ENCODE measurements at regions not wholly inside any gene's neighbourhood (a gene's known extent, or its start where the extent isn't known, plus 50 kb on each side); places are given as distances from the start of the nearest gene placed in this dataset.

DNA sequence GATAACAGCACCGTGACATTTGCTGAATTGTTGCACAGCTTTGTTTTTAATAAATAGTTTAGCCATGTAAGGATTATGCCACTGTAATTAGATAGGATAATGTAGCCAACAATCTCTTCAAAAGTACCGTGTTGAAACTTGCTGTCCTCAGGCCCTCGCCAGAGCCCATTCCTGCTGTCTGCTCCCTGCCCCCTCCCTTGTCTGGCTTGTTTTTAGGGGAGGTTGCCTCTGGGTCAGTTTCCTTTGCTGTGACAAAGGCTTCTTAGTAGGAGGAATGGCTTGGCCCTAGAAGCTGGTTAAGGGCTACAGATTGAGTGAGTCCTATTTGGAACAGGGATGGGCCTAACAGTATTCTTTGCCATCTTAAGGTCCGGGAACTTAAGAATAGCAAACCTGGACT is 107.9 kb downstream of the LMO4 start:
- Histone ChIP-seq H3K4me1 (ENCODE audit: control insufficient read depth, insufficient read depth, low read depth, low read length) (no peaks in the 10 kb centered on the region), H3K14ac (ENCODE audit: low read length in 2 of 2) (no peak overlapping the region), H3K79me1 (replicated peaks; ENCODE audit: low read length, poor library complexity, severe bottlenecking) (no peaks in the 10 kb centered on the region), H2BK12ac (ENCODE audit: low read length in 2 of 2) (no peak overlapping the region), H4K8ac (ENCODE audit: low read length) (no peak overlapping the region), H4K91ac (ENCODE audit: low read length) (no peak overlapping the region), H3K9me3 (ENCODE audit: control insufficient read depth, low read length) (no peaks in the 10 kb centered on the region), H2BK15ac (ENCODE audit: low read depth, poor library complexity, severe bottlenecking) (no peak overlapping the region), H3K9ac (ENCODE audit: low read length) (no peak overlapping the region), H3K4me2 (ENCODE audit: low read length, poor library complexity, severe bottlenecking) (no peak overlapping the region), H3K4ac (ENCODE audit: low read depth in 1 of 2, low read length in 2 of 2) (no peak overlapping the region), H3K27me3 (ENCODE audit: control insufficient read depth in 1 of 2, insufficient read depth in 1 of 2, low read length in 2 of 2) (no peaks in the 10 kb centered on the region), H3K18ac (ENCODE audit: low read depth in 1 of 2, low read length in 2 of 2) (no peak overlapping the region), H2AFZ (ENCODE audit: low read depth, low read length) (no peak overlapping the region), H2BK5ac (ENCODE audit: low read depth, low read length, poor library complexity, severe bottlenecking) (no peak overlapping the region), H2BK120ac (ENCODE audit: low read depth, low read length) (no peak overlapping the region), H3K36me3 (ENCODE audit: control insufficient read depth in 1 of 2, insufficient read depth in 2 of 2, low read depth in 1 of 2, low read length in 2 of 2) (no peaks in the 10 kb centered on the region), H2AK5ac (ENCODE audit: low read length, severe bottlenecking) (no peak overlapping the region), H3K23ac (ENCODE audit: low read length in 2 of 2) (no peak overlapping the region), H3K4me3 (ENCODE audit: insufficient read depth in 1 of 2, low read depth in 1 of 2, low read length in 2 of 2) (no peak overlapping the region), H3K27ac (ENCODE audit: low read length, poor library complexity, severe bottlenecking) (no peak overlapping the region)
- DNase-seq = no peak
- WGBS = 90% methylated on average over 3 of the region's 4 CpGs

DNA sequence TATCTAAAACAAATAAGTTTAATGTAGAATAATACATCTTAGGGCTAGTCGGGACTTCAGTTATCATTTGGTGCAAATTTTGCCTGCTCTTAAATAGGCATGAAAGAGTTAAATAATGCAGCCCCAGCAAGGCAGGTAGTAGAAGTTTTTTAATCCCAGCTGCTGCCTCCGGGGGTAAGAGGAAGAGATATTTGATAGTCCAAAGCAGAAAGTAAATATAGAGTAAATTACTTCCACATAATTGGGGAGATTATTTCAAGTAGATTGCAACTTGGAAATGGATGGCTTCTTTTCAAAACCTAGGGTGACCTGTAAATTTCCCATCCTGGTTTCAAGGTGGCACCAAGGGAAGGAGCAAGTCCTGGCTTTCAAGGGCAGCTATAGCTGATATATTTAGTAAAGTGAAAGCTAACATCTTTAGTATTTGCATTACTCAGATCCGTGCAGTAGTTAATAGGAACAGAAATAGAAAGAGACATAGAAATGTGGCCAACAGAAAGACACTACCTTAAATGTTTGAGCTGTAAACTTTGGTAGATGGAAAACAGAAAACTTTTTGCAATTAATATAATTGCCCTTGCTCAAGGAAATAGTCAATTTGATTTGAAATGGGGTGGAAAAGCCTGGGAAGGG is 109.1 kb downstream of the LMO4 start:
- H2AFZ ChIP-seq (ENCODE audit: low read depth, low read length) = no peak overlapping the region
- H3K18ac ChIP-seq (ENCODE audit: low read depth in 1 of 2, low read length in 2 of 2) = no peak overlapping the region
- H2BK120ac ChIP-seq (ENCODE audit: low read depth, low read length) = no peak overlapping the region
- H3K79me1 ChIP-seq (replicated peaks; ENCODE audit: low read length, poor library complexity, severe bottlenecking) = no peaks in the 10 kb centered on the region
- no peaks in the 10 kb centered on the region for H3K27me3 ChIP-seq (ENCODE audit: control insufficient read depth in 1 of 2, insufficient read depth in 1 of 2, low read length in 2 of 2)
- no peak overlapping the region for H4K91ac ChIP-seq (ENCODE audit: low read length)
- no peak overlapping the region for H3K14ac ChIP-seq (ENCODE audit: low read length in 2 of 2)
- no peak overlapping the region for H3K23ac ChIP-seq (ENCODE audit: low read length in 2 of 2)
- H3K4ac ChIP-seq (ENCODE audit: low read depth in 1 of 2, low read length in 2 of 2) = no peak overlapping the region
- no peaks in the 10 kb centered on the region for H3K36me3 ChIP-seq (ENCODE audit: control insufficient read depth in 1 of 2, insufficient read depth in 2 of 2, low read depth in 1 of 2, low read length in 2 of 2)
- no peak for DNase-seq
- no peak overlapping the region for H2BK15ac ChIP-seq (ENCODE audit: low read depth, poor library complexity, severe bottlenecking)
- H3K4me2 ChIP-seq (ENCODE audit: low read length, poor library complexity, severe bottlenecking) = no peak overlapping the region
- H4K8ac ChIP-seq (ENCODE audit: low read length) = no peak overlapping the region
- no peaks in the 10 kb centered on the region for H3K9me3 ChIP-seq (ENCODE audit: control insufficient read depth, low read length)
- H3K4me1 ChIP-seq (ENCODE audit: control insufficient read depth, insufficient read depth, low read depth, low read length) = no peaks in the 10 kb centered on the region
- H3K9ac ChIP-seq (ENCODE audit: low read length) = no peak overlapping the region
- H2AK5ac ChIP-seq (ENCODE audit: low read length, severe bottlenecking) = no peak overlapping the region
- no peak overlapping the region for H2BK12ac ChIP-seq (ENCODE audit: low read length in 2 of 2)
- no peak overlapping the region for H3K4me3 ChIP-seq (ENCODE audit: insufficient read depth in 1 of 2, low read depth in 1 of 2, low read length in 2 of 2)
- H2BK5ac ChIP-seq (ENCODE audit: low read depth, low read length, poor library complexity, severe bottlenecking) = no peak overlapping the region
- WGBS = 70% methylated on average over 3 of the region's 3 CpGs
- no peak overlapping the region for H3K27ac ChIP-seq (ENCODE audit: low read length, poor library complexity, severe bottlenecking)

DNA sequence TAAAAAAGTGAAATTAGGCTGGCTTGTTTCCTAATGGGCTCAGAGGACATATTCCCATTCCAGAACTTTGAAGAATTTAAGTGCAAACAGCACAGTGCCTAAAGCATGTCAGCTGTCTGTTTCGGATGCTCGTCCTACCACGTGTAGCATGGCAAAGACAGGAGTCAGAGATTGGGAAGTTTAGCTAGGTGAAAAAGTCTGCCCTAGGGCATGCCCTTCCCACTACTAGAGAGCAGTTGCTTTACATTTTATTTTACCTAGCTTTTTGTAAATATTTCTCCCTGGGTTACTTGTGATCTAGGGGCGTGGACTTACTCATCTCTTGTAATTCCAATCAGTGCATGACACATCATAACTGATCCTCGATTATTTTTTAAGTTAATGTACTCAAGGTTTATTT is 111.1 kb downstream of the LMO4 start:
- Histone ChIP-seq H3K23ac (ENCODE audit: low read length in 2 of 2) (no peak overlapping the region), H3K36me3 (ENCODE audit: control insufficient read depth in 1 of 2, insufficient read depth in 2 of 2, low read depth in 1 of 2, low read length in 2 of 2) (no peaks in the 10 kb centered on the region), H3K4me2 (ENCODE audit: low read length, poor library complexity, severe bottlenecking) (no peak overlapping the region), H4K91ac (ENCODE audit: low read length) (no peak overlapping the region), H3K9ac (ENCODE audit: low read length) (no peak overlapping the region), H3K9me3 (ENCODE audit: control insufficient read depth, low read length) (no peaks in the 10 kb centered on the region), H2BK15ac (ENCODE audit: low read depth, poor library complexity, severe bottlenecking) (no peak overlapping the region), H3K4me3 (ENCODE audit: insufficient read depth in 1 of 2, low read depth in 1 of 2, low read length in 2 of 2) (no peak overlapping the region), H3K79me1 (replicated peaks; ENCODE audit: low read length, poor library complexity, severe bottlenecking) (no peaks in the 10 kb centered on the region), H3K18ac (ENCODE audit: low read depth in 1 of 2, low read length in 2 of 2) (no peak overlapping the region), H2BK12ac (ENCODE audit: low read length in 2 of 2) (no peak overlapping the region), H2BK120ac (ENCODE audit: low read depth, low read length) (no peak overlapping the region), H3K27me3 (ENCODE audit: control insufficient read depth in 1 of 2, insufficient read depth in 1 of 2, low read length in 2 of 2) (no peaks in the 10 kb centered on the region), H3K4ac (ENCODE audit: low read depth in 1 of 2, low read length in 2 of 2) (no peak overlapping the region), H2BK5ac (ENCODE audit: low read depth, low read length, poor library complexity, severe bottlenecking) (no peak overlapping the region), H2AFZ (ENCODE audit: low read depth, low read length) (no peak overlapping the region), H3K14ac (ENCODE audit: low read length in 2 of 2) (no peak overlapping the region), H2AK5ac (ENCODE audit: low read length, severe bottlenecking) (no peak overlapping the region), H3K27ac (ENCODE audit: low read length, poor library complexity, severe bottlenecking) (no peak overlapping the region), H4K8ac (ENCODE audit: low read length) (no peak overlapping the region), H3K4me1 (ENCODE audit: control insufficient read depth, insufficient read depth, low read depth, low read length) (no peaks in the 10 kb centered on the region)
- DNase-seq = no peak
- 75% methylated on average over 3 of the region's 5 CpGs for WGBS

DNA sequence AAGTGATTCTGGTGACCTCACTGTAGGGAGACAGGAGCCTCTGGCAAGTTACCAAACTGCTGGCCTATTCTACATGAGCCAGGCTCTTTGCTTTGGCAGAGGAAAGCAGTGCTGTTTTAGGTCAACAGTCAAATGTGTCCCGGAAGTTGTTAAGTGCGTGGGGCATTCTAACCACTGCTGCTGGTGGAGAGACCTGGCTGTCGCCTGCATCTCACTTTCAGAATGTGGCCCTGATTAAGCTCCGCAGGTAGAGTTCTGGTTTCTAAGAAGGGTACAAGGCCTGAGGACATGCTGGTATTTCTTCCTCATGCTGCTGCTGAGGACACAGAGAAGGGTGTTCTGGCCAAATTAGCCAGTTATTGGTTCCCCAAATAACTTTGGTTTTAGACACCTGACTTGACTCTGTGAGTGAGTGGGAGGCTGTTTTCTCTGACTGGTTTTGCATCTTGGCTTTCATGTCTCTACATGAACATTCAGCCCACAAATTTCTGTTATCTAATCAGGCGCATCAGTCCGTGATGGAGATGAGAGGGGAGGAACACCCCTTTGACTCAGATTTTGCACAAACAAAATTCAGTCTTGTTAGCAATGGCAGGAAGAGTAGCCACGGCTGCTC is 120.8 kb downstream of the LMO4 start:
- Histone ChIP-seq H2BK120ac (ENCODE audit: low read depth, low read length) (no peak overlapping the region), H3K27me3 (ENCODE audit: control insufficient read depth in 1 of 2, insufficient read depth in 1 of 2, low read length in 2 of 2) (no peaks in the 10 kb centered on the region), H3K4me1 (ENCODE audit: control insufficient read depth, insufficient read depth, low read depth, low read length) (no peaks in the 10 kb centered on the region), H2BK15ac (ENCODE audit: low read depth, poor library complexity, severe bottlenecking) (no peak overlapping the region), H3K9ac (ENCODE audit: low read length) (no peak overlapping the region), H3K14ac (ENCODE audit: low read length in 2 of 2) (no peak overlapping the region), H3K36me3 (ENCODE audit: control insufficient read depth in 1 of 2, insufficient read depth in 2 of 2, low read depth in 1 of 2, low read length in 2 of 2) (no peaks in the 10 kb centered on the region), H2BK5ac (ENCODE audit: low read depth, low read length, poor library complexity, severe bottlenecking) (no peak overlapping the region), H3K18ac (ENCODE audit: low read depth in 1 of 2, low read length in 2 of 2) (no peak overlapping the region), H2BK12ac (ENCODE audit: low read length in 2 of 2) (no peak overlapping the region), H3K4ac (ENCODE audit: low read depth in 1 of 2, low read length in 2 of 2) (no peak overlapping the region), H4K91ac (ENCODE audit: low read length) (no peak overlapping the region), H3K4me2 (ENCODE audit: low read length, poor library complexity, severe bottlenecking) (no peak overlapping the region), H3K79me1 (replicated peaks; ENCODE audit: low read length, poor library complexity, severe bottlenecking) (no peaks in the 10 kb centered on the region), H3K9me3 (ENCODE audit: control insufficient read depth, low read length) (no peaks in the 10 kb centered on the region), H3K27ac (ENCODE audit: low read length, poor library complexity, severe bottlenecking) (no peak overlapping the region), H2AFZ (ENCODE audit: low read depth, low read length) (no peak overlapping the region), H3K23ac (ENCODE audit: low read length in 2 of 2) (no peak overlapping the region), H4K8ac (ENCODE audit: low read length) (no peak overlapping the region), H3K4me3 (ENCODE audit: insufficient read depth in 1 of 2, low read depth in 1 of 2, low read length in 2 of 2) (no peak overlapping the region), H2AK5ac (ENCODE audit: low read length, severe bottlenecking) (no peak overlapping the region)
- DNase-seq = no peak
- 74% methylated on average over 6 of the region's 7 CpGs for WGBS
